OCI-LY7 (cell line): ENCODE measurements at regions not wholly inside any gene's neighbourhood (a gene's known extent, or its start where the extent isn't known, plus 50 kb on each side); places are given as distances from the start of the nearest gene placed in this dataset.

Experiments
- BruUV-seq: library from RNA; stranded (reverse); fragments of 400-500 nt; replicated peaks from 2 replicates; lab custom pipeline; 2021; lab: Mats Ljungman, UMichigan
- CTCF ChIA-PET: fragments of 300-600 bp; sonication (Branson Sonifier 250); formaldehyde crosslinking; loops from one replicate; lab custom pipeline; 2022; ENCODE audit warnings: antibody characterized with exemption; ENCODE audit not compliant: unreplicated experiment; lab: Charles Lee
- POLR2A ChIA-PET: fragments of 300-600 bp; sonication (Branson Sonifier 250); formaldehyde crosslinking; loops from one replicate; lab custom pipeline; 2022; ENCODE audit warnings: antibody characterized with exemption; lab: Charles Lee
- DNase-seq: peaks from one replicate; pipeline ENCODE4 v3.0.0-alpha.2; 2015; ENCODE audit warnings: low spot score
- H2AFZ ChIP-seq: fragments of 200-600 bp; sonication (generic), shearing (Covaris generic); 2 replicates; pipeline ENCODE4 v1.6.1; 2014; ENCODE audit warnings: mild to moderate bottlenecking, antibody characterized with exemption, low read length, moderate library complexity
- H3K27ac ChIP-seq: fragments of 200-600 bp; sonication (generic); 2 replicates; pipeline ENCODE4 v1.5.1; 2014; ENCODE audit warnings: mixed run types, low read depth, mild to moderate bottlenecking, moderate library complexity, low read length, inconsistent platforms; ENCODE audit not compliant: poor library complexity, severe bottlenecking
- H3K36me3 ChIP-seq: fragments of 200-600 bp; sonication (generic); 2 replicates; pipeline ENCODE4 v1.6.1; 2014; ENCODE audit warnings: mild to moderate bottlenecking, antibody characterized with exemption, low read length, moderate library complexity, mixed read lengths; ENCODE audit not compliant: insufficient read depth
- H3K4me1 ChIP-seq: fragments of 200-600 bp; sonication (generic); 2 replicates; pipeline ENCODE4 v1.5.1; 2014; ENCODE audit warnings: mild to moderate bottlenecking, low read length; ENCODE audit not compliant: insufficient read depth, poor library complexity, severe bottlenecking
- H3K4me2 ChIP-seq: fragments of 200-600 bp; sonication (generic); 2 replicates; pipeline ENCODE4 v1.6.1; 2014; ENCODE audit warnings: mild to moderate bottlenecking, low read length
- H3K4me3 ChIP-seq: fragments of 200-600 bp; sonication (generic); 2 replicates; pipeline ENCODE4 v1.5.1; 2014; ENCODE audit warnings: mild to moderate bottlenecking, low read depth, low read length; ENCODE audit not compliant: poor library complexity, severe bottlenecking
- H3K79me2 ChIP-seq: fragments of 200-600 bp; sonication (generic); 2 replicates; pipeline ENCODE4 v1.6.1; 2016; ENCODE audit warnings: low read depth, mild to moderate bottlenecking, low read length, moderate library complexity, mixed read lengths; ENCODE audit not compliant: insufficient read depth
- H3K9me2 ChIP-seq: fragments of 200-600 bp; sonication (generic); 2 replicates; pipeline ENCODE4 v1.6.1; 2016; ENCODE audit warnings: mild to moderate bottlenecking, low read length, mixed read lengths; ENCODE audit not compliant: insufficient read depth
- H3K9me3 ChIP-seq: fragments of 200-600 bp; sonication (generic); 2 replicates; pipeline ENCODE4 v1.6.1; 2014; ENCODE audit warnings: mild to moderate bottlenecking, mixed run types, low read length, mixed read lengths
- H4K20me1 ChIP-seq: fragments of 200-600 bp; sonication (generic); 2 replicates; pipeline ENCODE4 v1.6.1; 2014; ENCODE audit warnings: mild to moderate bottlenecking, antibody characterized with exemption, low read length, moderate library complexity, mixed read lengths; ENCODE audit not compliant: insufficient read depth
- EZH2phosphoT487 ChIP-seq: fragments of 200-600 bp; sonication (generic); IDR thresholded peaks from 2 replicates; pipeline ENCODE4 v1.6.1; 2018; ENCODE audit warnings: low read depth, borderline replicate concordance, mild to moderate bottlenecking, mixed run types, antibody characterized with exemption, low read length, moderate library complexity, mixed read lengths
- intact Hi-C: fragments of 100-400 bp; cut with micrococcal nuclease; formaldehyde crosslinking; loops from one replicate; pipeline ENCODE4 v1.10.0; 2022; ENCODE audit not compliant: unreplicated experiment
- TF ChIP-seq, protein P1 (sequence below): fragments of 200-600 bp; sonication (generic); conservative IDR thresholded peaks from 2 replicates; pipeline ENCODE4 v1.5.1; 2014; ENCODE audit warnings: mild to moderate bottlenecking, antibody characterized with exemption, low read length, moderate library complexity, mixed read lengths

GRCh38 chr1:47592296-47593012 lies 154.6 kb downstream of the FOXD2 start:
- ChIA-PET POLR2A (no interaction called here), CTCF (no interaction called here)
- Histone ChIP-seq H3K79me2 (no peaks in the 10 kb centered on the region), H3K4me1 (no peaks in the 10 kb centered on the region), H3K4me2 (no peak overlapping the region), H3K27ac (no peak overlapping the region), H3K9me2 (no peaks in the 10 kb centered on the region), H3K9me3 (no peaks in the 10 kb centered on the region), H3K36me3 (no peaks in the 10 kb centered on the region), H4K20me1 (no peaks in the 10 kb centered on the region), H3K4me3 (no peak overlapping the region), H2AFZ (no peak overlapping the region)
- DNase-seq, result no peak
- no TSS peak for BruUV-seq
- intact Hi-C loops, result no loop called here
- TF ChIP-seq, protein P1, sequence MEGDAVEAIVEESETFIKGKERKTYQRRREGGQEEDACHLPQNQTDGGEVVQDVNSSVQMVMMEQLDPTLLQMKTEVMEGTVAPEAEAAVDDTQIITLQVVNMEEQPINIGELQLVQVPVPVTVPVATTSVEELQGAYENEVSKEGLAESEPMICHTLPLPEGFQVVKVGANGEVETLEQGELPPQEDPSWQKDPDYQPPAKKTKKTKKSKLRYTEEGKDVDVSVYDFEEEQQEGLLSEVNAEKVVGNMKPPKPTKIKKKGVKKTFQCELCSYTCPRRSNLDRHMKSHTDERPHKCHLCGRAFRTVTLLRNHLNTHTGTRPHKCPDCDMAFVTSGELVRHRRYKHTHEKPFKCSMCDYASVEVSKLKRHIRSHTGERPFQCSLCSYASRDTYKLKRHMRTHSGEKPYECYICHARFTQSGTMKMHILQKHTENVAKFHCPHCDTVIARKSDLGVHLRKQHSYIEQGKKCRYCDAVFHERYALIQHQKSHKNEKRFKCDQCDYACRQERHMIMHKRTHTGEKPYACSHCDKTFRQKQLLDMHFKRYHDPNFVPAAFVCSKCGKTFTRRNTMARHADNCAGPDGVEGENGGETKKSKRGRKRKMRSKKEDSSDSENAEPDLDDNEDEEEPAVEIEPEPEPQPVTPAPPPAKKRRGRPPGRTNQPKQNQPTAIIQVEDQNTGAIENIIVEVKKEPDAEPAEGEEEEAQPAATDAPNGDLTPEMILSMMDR, result no peak
- no peak for TF ChIP-seq EZH2phosphoT487

DNA sequence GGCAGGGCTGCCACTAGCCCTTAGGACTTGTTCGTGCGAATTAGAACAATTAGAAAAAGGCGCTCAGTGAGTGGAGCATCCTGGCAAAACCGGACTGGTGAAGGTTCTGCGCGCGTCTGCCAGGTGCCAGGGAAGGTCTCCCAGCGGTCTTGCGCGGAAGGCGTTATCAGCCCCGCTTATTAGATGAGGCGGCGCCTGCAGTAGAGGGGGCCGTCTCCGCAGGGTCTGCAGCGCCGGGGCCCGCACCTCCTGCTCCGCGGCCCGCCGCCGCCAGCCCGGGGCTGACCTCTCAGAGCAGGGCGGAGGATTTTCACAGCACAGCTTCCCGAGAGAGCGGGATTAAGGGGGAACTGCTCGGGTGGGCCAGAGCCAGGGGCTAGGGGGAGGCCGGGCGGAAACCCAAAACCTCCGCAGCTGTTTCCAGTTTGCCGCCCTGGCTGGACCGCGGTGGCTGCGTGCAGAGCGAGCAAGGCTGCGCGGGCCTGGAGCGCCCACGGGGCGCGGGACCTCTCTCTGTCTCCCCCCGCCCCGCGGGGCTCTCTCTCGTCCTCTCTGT lies 155.2 kb downstream of the FOXD2 start:
- Histone ChIP-seq H3K9me2 (no peaks in the 10 kb centered on the region), H3K4me3 (no peak overlapping the region), H3K36me3 (no peaks in the 10 kb centered on the region), H3K27ac (no peak overlapping the region), H3K4me1 (no peaks in the 10 kb centered on the region), H3K9me3 (no peaks in the 10 kb centered on the region), H3K79me2 (no peaks in the 10 kb centered on the region), H4K20me1 (no peaks in the 10 kb centered on the region), H3K4me2 (no peak overlapping the region), H2AFZ (no peak overlapping the region)
- TF ChIP-seq EZH2phosphoT487, result no peak
- TF ChIP-seq, protein P1, result no peak
- POLR2A ChIA-PET, result no interaction called here
- intact Hi-C loops, result no loop called here
- BruUV-seq, result no TSS peak
- CTCF ChIA-PET, result no interaction called here
- DNase-seq, result no peak

DNA sequence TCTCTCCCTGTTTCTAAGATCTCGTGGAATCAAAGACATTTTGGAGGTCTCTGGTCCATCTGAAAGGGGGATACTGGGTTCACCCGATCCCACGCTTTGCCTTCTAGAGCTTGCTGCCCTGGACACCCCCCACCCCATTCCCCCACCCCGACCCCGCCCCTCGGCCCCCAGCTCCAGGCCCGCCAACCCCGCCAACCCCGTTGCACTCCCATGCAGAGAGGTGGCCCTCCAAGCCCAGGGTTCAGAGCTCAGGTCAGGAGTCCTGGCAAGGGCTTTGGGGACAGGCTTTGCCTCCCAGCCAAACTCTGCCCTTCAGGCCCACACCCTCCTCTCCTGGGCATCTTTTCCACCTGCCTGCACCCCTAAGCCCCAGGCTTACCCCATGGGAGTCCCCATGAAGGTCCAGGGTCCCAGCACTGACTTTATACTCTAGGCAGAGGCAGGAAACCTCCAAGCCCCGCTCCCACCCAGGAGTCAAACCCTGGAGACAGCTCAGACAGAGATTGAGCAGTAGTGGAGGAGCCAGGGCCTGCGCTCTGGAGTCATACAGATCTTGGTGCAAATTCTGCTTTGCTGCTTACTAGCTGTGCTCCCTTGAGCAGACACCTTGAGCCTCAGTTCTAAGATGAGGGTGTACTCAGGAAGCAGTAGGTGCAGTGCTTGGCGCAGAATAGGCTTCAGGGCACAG lies 155.9 kb downstream of the FOXD2 start:
- no peak for TF ChIP-seq EZH2phosphoT487
- TF ChIP-seq, protein P1, result no peak
- no peaks in the 10 kb centered on the region for H3K4me1 ChIP-seq
- no peaks in the 10 kb centered on the region for H3K9me3 ChIP-seq
- POLR2A ChIA-PET, result no interaction called here
- no peak for DNase-seq
- no peaks in the 10 kb centered on the region for H3K36me3 ChIP-seq
- H2AFZ ChIP-seq, result no peak overlapping the region
- H3K4me2 ChIP-seq, result no peak overlapping the region
- H3K79me2 ChIP-seq, result no peaks in the 10 kb centered on the region
- BruUV-seq, result no TSS peak
- no peaks in the 10 kb centered on the region for H3K9me2 ChIP-seq
- no peak overlapping the region for H3K27ac ChIP-seq
- intact Hi-C loops, result no loop called here
- no peaks in the 10 kb centered on the region for H4K20me1 ChIP-seq
- no peak overlapping the region for H3K4me3 ChIP-seq
- CTCF ChIA-PET, result no interaction called here
